OCI-LY3 (cell line): ENCODE measurements at regions not wholly inside any gene's neighbourhood (a gene's known extent, or its start where the extent isn't known, plus 50 kb on each side); places are given as distances from the start of the nearest gene placed in this dataset.

ENCODE experiments used
- H2AFZ ChIP-seq: fragments of 200-600, 300-600 bp; shearing (Covaris generic); 2 replicates; pipeline ENCODE4 v1.6.0; 2014; ENCODE audit warnings: antibody characterized with exemption, low read depth, low read length
- H3K27ac ChIP-seq: fragments of 200-600, 300-600 bp; sonication (generic); 2 replicates; pipeline ENCODE4 v1.5.1; 2014; ENCODE audit warnings: mild to moderate bottlenecking, low read length, moderate library complexity, mixed read lengths
- H3K27me3 ChIP-seq: fragments of 200-600, 300-600 bp; sonication (generic); 2 replicates; pipeline ENCODE4 v1.6.1; 2014; ENCODE audit warnings: low read depth, low read length, mixed read lengths
- H3K36me3 ChIP-seq: fragments of 200-600, 300-600 bp; sonication (generic); replicated peaks from 2 replicates; pipeline ENCODE3; 2014; ENCODE audit warnings: low read depth, low read length, mixed read lengths
- H3K4me1 ChIP-seq: fragments of 300-600, 200-600 bp; sonication (generic); 2 replicates; pipeline ENCODE4 v1.6.1; 2014; ENCODE audit warnings: low read length, mixed read lengths
- H3K4me2 ChIP-seq: fragments of 200-600, 300-600 bp; sonication (generic); 2 replicates; pipeline ENCODE4 v1.6.1; 2014; ENCODE audit warnings: low read length, mixed read lengths
- H3K4me3 ChIP-seq: fragments of 300-600, 200-600 bp; sonication (generic); 2 replicates; pipeline ENCODE4 v1.5.1; 2014; ENCODE audit warnings: antibody characterized with exemption, mild to moderate bottlenecking, low read length, moderate library complexity
- H3K79me2 ChIP-seq: fragments of 300-600, 200-600 bp; shearing (Covaris generic); 2 replicates; pipeline ENCODE4 v1.6.1; 2014; ENCODE audit warnings: mild to moderate bottlenecking, low read length, mixed read lengths
- H3K9ac ChIP-seq: fragments of 300-600, 200-600 bp; shearing (Covaris generic); 2 replicates; pipeline ENCODE4 v1.6.0; 2014; ENCODE audit warnings: mild to moderate bottlenecking, low read length, moderate library complexity
- H3K9me3 ChIP-seq: fragments of 200-600, 300-600 bp; shearing (Covaris generic); 2 replicates; pipeline ENCODE4 v1.6.1; 2014; ENCODE audit warnings: low read length, mixed read lengths; ENCODE audit not compliant: insufficient read depth
- H4K20me1 ChIP-seq: fragments of 200-600, 300-600 bp; sonication (generic); 2 replicates; pipeline ENCODE4 v1.6.1; 2016; ENCODE audit warnings: low read length, mixed read lengths; ENCODE audit not compliant: insufficient read depth
- EZH2phosphoT487 ChIP-seq: fragments of 200-600 bp; shearing (Covaris generic); IDR thresholded peaks from 2 replicates; pipeline ENCODE4 v1.6.1; 2018; ENCODE audit warnings: antibody characterized with exemption, mixed run types, low read depth
- TF ChIP-seq, protein P1 (sequence below): fragments of 200-600, 300-600 bp; sonication (generic); IDR thresholded peaks from 2 replicates; pipeline ENCODE4 v1.5.1; 2014; ENCODE audit warnings: antibody characterized with exemption, low read length, low read depth

DNA sequence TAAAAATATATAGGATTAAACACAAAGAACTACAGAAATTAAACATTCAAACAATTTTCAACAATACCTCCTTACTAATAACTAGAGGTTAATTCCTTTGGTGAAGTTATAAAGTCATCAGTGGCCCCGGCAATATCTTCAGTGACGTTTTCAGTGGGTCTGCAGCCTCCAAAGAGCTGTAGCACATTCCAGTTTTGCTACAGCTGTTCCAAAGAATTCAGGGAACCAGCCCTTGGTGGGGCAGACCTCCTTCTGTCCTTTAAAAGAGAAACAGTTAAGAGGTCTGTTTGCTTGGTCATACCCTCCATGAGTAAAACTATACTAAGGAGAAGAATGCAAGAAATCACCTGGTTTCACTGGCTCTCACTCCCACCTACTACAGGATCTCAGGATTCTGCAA lies 99.2 kb upstream of the ZDHHC17 start:
- Histone ChIP-seq H3K27ac (no peak overlapping the region), H3K4me3 (no peak overlapping the region), H3K36me3 (no peaks in the 10 kb centered on the region), H3K9me3 (no peaks in the 10 kb centered on the region), H3K9ac (no peak overlapping the region), H4K20me1 (no peaks in the 10 kb centered on the region), H3K27me3 (peaks cover 6% of the 10 kb centered on the region; the same call in 1 of the 2 replicates), H3K4me1 (no peaks in the 10 kb centered on the region), H3K4me2 (no peak overlapping the region), H2AFZ (no peak overlapping the region), H3K79me2 (no peaks in the 10 kb centered on the region)
- TF ChIP-seq EZH2phosphoT487: no peak

DNA sequence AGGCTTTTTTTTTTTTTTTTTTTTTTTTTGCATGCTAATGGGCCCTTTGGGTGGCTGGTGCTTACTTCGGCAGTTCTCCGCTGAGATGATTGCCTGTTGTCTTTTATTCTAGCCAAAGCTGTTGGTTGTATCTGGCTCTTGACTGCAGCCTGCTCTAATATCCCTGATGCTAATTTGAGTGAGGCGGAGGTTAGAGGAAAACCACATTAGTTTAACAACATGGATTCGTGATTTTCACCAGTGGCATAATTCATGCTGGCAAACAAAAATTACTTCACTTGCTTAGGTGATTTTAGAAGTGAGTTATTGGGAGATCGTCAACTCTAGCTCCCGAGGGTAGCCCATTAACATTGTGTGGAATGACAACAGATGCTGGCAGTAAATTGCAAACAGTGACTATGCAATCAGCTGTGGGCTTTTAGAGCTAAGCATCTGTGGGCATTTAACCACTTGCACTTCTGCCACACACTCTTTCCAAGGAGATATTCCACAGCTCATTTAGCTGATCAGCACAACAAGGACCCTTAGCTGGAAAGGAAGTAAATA lies 97.6 kb upstream of the ZDHHC17 start:
- Histone ChIP-seq H3K27me3 (peaks cover 6% of the 10 kb centered on the region; the same call in 1 of the 2 replicates), H3K9me3 (no peaks in the 10 kb centered on the region), H3K36me3 (no peaks in the 10 kb centered on the region), H3K4me2 (no peak overlapping the region), H3K4me1 (no peaks in the 10 kb centered on the region), H3K27ac (no peak overlapping the region), H3K79me2 (no peaks in the 10 kb centered on the region), H2AFZ (no peak overlapping the region), H3K9ac (no peak overlapping the region), H4K20me1 (no peaks in the 10 kb centered on the region), H3K4me3 (no peak overlapping the region)
- TF ChIP-seq EZH2phosphoT487: no peak
- TF ChIP-seq, protein P1, sequence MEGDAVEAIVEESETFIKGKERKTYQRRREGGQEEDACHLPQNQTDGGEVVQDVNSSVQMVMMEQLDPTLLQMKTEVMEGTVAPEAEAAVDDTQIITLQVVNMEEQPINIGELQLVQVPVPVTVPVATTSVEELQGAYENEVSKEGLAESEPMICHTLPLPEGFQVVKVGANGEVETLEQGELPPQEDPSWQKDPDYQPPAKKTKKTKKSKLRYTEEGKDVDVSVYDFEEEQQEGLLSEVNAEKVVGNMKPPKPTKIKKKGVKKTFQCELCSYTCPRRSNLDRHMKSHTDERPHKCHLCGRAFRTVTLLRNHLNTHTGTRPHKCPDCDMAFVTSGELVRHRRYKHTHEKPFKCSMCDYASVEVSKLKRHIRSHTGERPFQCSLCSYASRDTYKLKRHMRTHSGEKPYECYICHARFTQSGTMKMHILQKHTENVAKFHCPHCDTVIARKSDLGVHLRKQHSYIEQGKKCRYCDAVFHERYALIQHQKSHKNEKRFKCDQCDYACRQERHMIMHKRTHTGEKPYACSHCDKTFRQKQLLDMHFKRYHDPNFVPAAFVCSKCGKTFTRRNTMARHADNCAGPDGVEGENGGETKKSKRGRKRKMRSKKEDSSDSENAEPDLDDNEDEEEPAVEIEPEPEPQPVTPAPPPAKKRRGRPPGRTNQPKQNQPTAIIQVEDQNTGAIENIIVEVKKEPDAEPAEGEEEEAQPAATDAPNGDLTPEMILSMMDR: no peak

DNA sequence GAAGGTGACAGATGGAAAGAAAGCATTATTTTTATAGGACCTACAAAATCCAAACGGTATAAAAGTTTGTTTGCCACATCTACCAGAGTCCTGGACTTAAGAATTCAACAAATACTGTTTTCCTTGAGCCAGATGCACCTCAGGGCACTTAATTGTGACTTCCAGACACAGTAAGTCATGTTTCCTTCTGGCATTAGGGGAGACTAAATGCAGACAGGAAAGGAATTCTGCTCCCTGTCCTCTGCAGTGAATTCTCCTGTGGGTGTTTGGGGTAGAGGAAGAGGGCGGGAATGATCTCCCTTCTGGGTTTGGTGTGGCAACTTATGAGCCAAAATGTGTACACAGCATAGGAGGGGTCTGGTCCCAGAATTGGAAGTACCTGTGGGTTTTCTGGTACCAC lies 93.9 kb upstream of the ZDHHC17 start:
- Histone ChIP-seq H3K79me2 (no peaks in the 10 kb centered on the region), H3K27me3 (peaks cover 3% of the 10 kb centered on the region; the same call in 1 of the 2 replicates), H3K36me3 (no peaks in the 10 kb centered on the region), H3K4me2 (no peak overlapping the region), H2AFZ (no peak overlapping the region), H3K4me3 (no peak overlapping the region), H3K4me1 (peaks cover 3% of the 10 kb centered on the region; the same call in 1 of the 2 replicates), H4K20me1 (no peaks in the 10 kb centered on the region), H3K9ac (no peak overlapping the region), H3K27ac (no peak overlapping the region), H3K9me3 (no peaks in the 10 kb centered on the region)
- TF ChIP-seq, protein P1: no peak
- no peak for TF ChIP-seq EZH2phosphoT487

DNA sequence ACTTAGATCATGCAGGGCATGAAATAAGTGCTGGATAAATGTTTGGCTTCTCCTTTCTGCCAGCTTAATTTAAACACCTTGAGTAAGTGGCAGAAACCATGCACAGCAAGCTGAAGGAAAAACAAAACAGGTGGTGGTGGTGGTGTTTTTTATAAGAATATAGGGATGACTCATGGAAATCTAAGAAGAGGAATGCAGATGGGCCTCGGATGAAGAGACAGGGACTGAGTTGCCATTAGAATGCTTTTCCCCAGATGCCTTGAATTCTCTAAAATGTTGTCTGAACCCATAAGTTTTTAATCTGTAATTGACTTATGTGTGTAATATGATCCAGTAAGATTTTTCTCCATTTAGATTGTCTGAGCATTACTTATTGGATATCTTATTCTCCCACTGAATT lies 93.1 kb upstream of the ZDHHC17 start:
- Histone ChIP-seq H3K79me2 (no peaks in the 10 kb centered on the region), H4K20me1 (no peaks in the 10 kb centered on the region)
- TF ChIP-seq EZH2phosphoT487: no peak
- TF ChIP-seq, protein P1: no peak

More for the DNA sequence above, 93.1 kb upstream of the ZDHHC17 start:
- no peak overlapping the region for H3K27ac ChIP-seq
- no peak overlapping the region for H3K4me3 ChIP-seq
- H3K4me1 ChIP-seq: peaks cover 6% of the 10 kb centered on the region; the same call in 1 of the 2 replicates
- no peaks in the 10 kb centered on the region for H3K36me3 ChIP-seq
- H3K9me3 ChIP-seq: no peaks in the 10 kb centered on the region
- no peaks in the 10 kb centered on the region for H3K27me3 ChIP-seq
- no peak overlapping the region for H3K4me2 ChIP-seq
- no peak overlapping the region for H3K9ac ChIP-seq
- no peak overlapping the region for H2AFZ ChIP-seq
